HUDEP-2 (cell line): ENCODE measurements at regions not wholly inside any gene's neighbourhood (a gene's known extent, or its start where the extent isn't known, plus 50 kb on each side); places are given as distances from the start of the nearest gene placed in this dataset.

Experiments
- DNase-seq, 76 experiments: peaks; one replicate each; lab custom pipeline; 2025; ENCODE audit not compliant: unreplicated experiment in 76 of 76; lab: John Stamatoyannopoulos, UW

DNA sequence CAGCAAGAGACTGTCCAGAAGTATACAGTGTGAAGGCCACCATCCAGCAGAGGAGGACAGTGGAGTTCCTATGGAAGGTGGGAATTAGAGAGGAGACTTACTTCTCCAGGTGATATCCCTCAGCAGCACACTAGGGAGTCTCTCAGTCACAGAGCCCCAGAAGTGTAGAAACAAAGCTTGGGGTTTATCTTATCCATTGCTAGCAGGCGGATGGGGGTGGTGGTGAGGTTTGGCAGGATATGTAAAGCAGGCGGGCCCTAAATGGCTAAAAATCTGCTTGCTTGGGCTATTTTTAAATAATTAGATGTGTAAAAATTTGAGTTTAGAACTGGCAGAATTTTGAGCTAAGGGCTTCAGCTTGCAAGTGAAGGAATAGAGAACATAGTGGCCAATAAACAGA lies 50.1 kb upstream of the RGS18 start:
- DNase-seq = peak in 67 of 76 experiments; percentile 5 to 78 (median 43)
